ENCODE measurements at regions not wholly inside any gene's neighbourhood (a gene's known extent, or its start where the extent isn't known, plus 50 kb on each side); places are given as distances from the start of the nearest gene placed in this dataset.

DNA sequence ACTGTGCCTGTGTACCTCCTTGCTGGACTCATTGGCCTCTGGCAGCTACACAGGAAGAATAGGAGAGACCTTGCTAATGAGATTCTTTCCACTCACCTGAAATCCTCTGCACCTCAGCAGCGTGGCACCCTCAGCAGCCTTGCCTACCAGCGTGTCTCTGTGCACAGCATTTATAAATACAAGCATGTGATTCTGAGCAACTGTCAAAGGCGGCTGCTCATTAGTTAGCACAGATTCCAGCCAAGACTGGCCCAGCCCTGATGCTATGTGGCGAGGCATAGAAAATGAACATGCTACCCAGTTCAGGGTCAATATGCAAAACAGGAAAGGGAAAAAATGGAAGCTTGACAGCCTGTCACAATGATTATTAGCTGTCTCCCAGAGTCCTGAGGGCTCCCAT lies 298.0 kb downstream of the C4orf33 start:
- no peak for TF ChIP-seq EZH2 (IDR thresholded peaks at IDR 0.05; ENCODE audit: insufficient read depth, poor library complexity, severe bottlenecking)
- TF ChIP-seq EZH2phosphoT487 (IDR thresholded peaks at IDR 0.05; ENCODE audit: insufficient read depth, low read depth) = no peak

Measured in GM23248 (cell line).